GM12878 (cell line): ENCODE measurements at regions not wholly inside any gene's neighbourhood (a gene's known extent, or its start where the extent isn't known, plus 50 kb on each side); places are given as distances from the start of the nearest gene placed in this dataset.

Experiments
- ATAC-seq: fragments of 200-7000 bp; cut with Tn5 transposase; 3 replicates; pipeline ENCODE4 v1.9.1; 2020; ENCODE audit warnings: mild to moderate bottlenecking, moderate library complexity
- BruUV-seq: library from RNA; stranded (reverse); fragments of 400-500 nt; replicated peaks from 2 replicates; lab custom pipeline; 2021; lab: Mats Ljungman, UMichigan
- CTCF ChIA-PET: fragments of 300-600 bp; sonication (Branson Sonifier 250); formaldehyde crosslinking; extraction: SDS; loops from one replicate; lab custom pipeline; 2021; ENCODE audit warnings: inconsistent platforms; lab: Yijun Ruan, JAX
- POLR2A ChIA-PET: fragments of 350-600 bp; formaldehyde crosslinking; extraction: SDS; loops from one replicate; lab custom pipeline; 2021; ENCODE audit warnings: inconsistent platforms; lab: Charles Lee
- RAD21 ChIA-PET: fragments of 300-600 bp; sonication (Branson Sonifier 250); formaldehyde crosslinking; loops from one replicate; lab custom pipeline; 2023; ENCODE audit warnings: antibody characterized with exemption; ENCODE audit not compliant: unreplicated experiment; lab: Charles Lee
- SMC1A ChIA-PET: fragments of 300-600 bp; sonication (Branson Sonifier 250); formaldehyde crosslinking; loops from one replicate; lab custom pipeline; 2023; ENCODE audit not compliant: unreplicated experiment, uncharacterized antibody; lab: Charles Lee
- DNase-seq: peaks from one replicate; pipeline ENCODE4 v3.0.0-alpha.2; 2011; ENCODE audit warnings: low read depth, low spot score
- FAIRE-seq: peaks from 3 replicates; lab custom pipeline; 2011; peaks lifted over from hg19 to GRCh38; lab: Jason Lieb, UNC
- H2AFZ ChIP-seq: 2 replicates; pipeline ENCODE4 v1.6.0; 2011; ENCODE audit warnings: low read depth, low read length, control low read depth; ENCODE audit not compliant: control insufficient read depth
- H3K27ac ChIP-seq: 2 replicates; pipeline ENCODE4 v1.5.1; 2011; ENCODE audit warnings: control low read depth; ENCODE audit not compliant: control insufficient read depth, insufficient read depth
- H3K27me3 ChIP-seq, 2 experiments: replicated peaks in 1 of 2; 2 replicates each; pipeline versions ENCODE4 v1.6.0 to v1.6.1; 2011; ENCODE audit warnings: low read length in 1 of 2; ENCODE audit not compliant: control insufficient read depth in 2 of 2, insufficient read depth in 2 of 2
- H3K36me3 ChIP-seq, 2 experiments: 2 replicates each; pipeline ENCODE4 v1.5.1; 2011; ENCODE audit warnings: low read length in 1 of 2; ENCODE audit not compliant: control insufficient read depth in 2 of 2, insufficient read depth in 2 of 2
- H3K4me1 ChIP-seq: 2 replicates; pipeline ENCODE4 v1.6.1; 2011; ENCODE audit warnings: mild to moderate bottlenecking, low read length, moderate library complexity, mixed read lengths; ENCODE audit not compliant: control insufficient read depth, insufficient read depth
- H3K4me2 ChIP-seq: 2 replicates; pipeline ENCODE4 v1.6.0; 2011; ENCODE audit warnings: control low read depth; ENCODE audit not compliant: control insufficient read depth, insufficient read depth
- H3K4me3 ChIP-seq: fragments of 200-600 bp; sonication (generic); 2 replicates; pipeline ENCODE4 v1.5.1; 2016
- H3K79me2 ChIP-seq: 2 replicates; pipeline ENCODE4 v1.6.0; 2011; ENCODE audit warnings: low read length; ENCODE audit not compliant: control insufficient read depth, insufficient read depth
- H3K9ac ChIP-seq: 2 replicates; pipeline ENCODE4 v1.8.0; 2011; ENCODE audit warnings: low read length, control low read depth, mixed read lengths; ENCODE audit not compliant: control insufficient read depth, insufficient read depth
- H3K9me3 ChIP-seq: replicated peaks from 3 replicates; pipeline ENCODE4 v1.5.1; 2011; ENCODE audit warnings: mild to moderate bottlenecking, low read length; ENCODE audit not compliant: control insufficient read depth, insufficient read depth
- H4K20me1 ChIP-seq: 2 replicates; pipeline ENCODE4 v1.6.0; 2011; ENCODE audit not compliant: control insufficient read depth, insufficient read depth
- JUND ChIP-seq: IDR thresholded peaks from 2 replicates; pipeline ENCODE4 v1.6.1; 2012; ENCODE audit warnings: low read depth, mild to moderate bottlenecking, low read length, improper control_type of control experiment, moderate library complexity
- RELB ChIP-seq: fragments of 450-650 bp; IDR thresholded peaks from 2 replicates; pipeline ENCODE4 v1.6.1; 2017; ENCODE audit warnings: low read depth, mild to moderate bottlenecking, moderate library complexity
- SMC3 ChIP-seq: IDR thresholded peaks from 2 replicates; pipeline ENCODE4 v1.6.1; 2011; ENCODE audit warnings: low read length, improper control_type of control experiment, borderline replicate concordance
- TCF7 ChIP-seq: IDR thresholded peaks from 2 replicates; pipeline ENCODE4 v1.6.1; 2014; ENCODE audit warnings: antibody characterized with exemption, borderline replicate concordance
- USF2 ChIP-seq: IDR thresholded peaks from 2 replicates; pipeline ENCODE4 v1.6.1; 2011; ENCODE audit warnings: low read depth, low read length, improper control_type of control experiment, borderline replicate concordance
- ZBTB40 ChIP-seq: fragments of 450-650 bp; IDR thresholded peaks from 2 replicates; pipeline ENCODE4 v1.6.1; 2016; ENCODE audit warnings: mild to moderate bottlenecking, moderate library complexity, borderline replicate concordance
- whole genome bisulfite sequencing: methylation state at CpG from one replicate; pipeline ENCODE4 v1.1.6; 2016; ENCODE audit warnings: low lambda C conversion rate; ENCODE audit not compliant: insufficient replicate concordance, insufficient coverage; ENCODE audit errors: missing lambda C conversion rate; 5-methylcytosine and 5-hydroxymethylcytosine counted together
- in situ Hi-C: fragments of 300-500 bp; cut with MboI; formaldehyde crosslinking; loops from 9 replicates; pipeline ENCODE4 v1.14.3; 2018; ENCODE audit warnings: mixed read lengths
- intact Hi-C: fragments of 100-400 bp; cut with micrococcal nuclease; formaldehyde crosslinking; loops from one replicate; pipeline ENCODE4 v1.14.2; 2022; ENCODE audit not compliant: unreplicated experiment

- TF ChIP-seq ZBTB40, result no peak
Observed at GRCh38 chr17:14752011-14752410, 451.1 kb downstream of the HS3ST3B1 start (continued).

GRCh38 chr17:14750866-14751265, 450.0 kb downstream of the HS3ST3B1 start:
- in situ Hi-C loops, result no loop called here
- WGBS, result 32% methylated on average over 5 of the region's 5 CpGs

More at GRCh38 chr17:14750866-14751265, 450.0 kb downstream of the HS3ST3B1 start:
- no peak for ATAC-seq
- Histone ChIP-seq H3K27me3 (no peaks in the 10 kb centered on the region), H4K20me1 (no peaks in the 10 kb centered on the region), H3K9ac (no peak overlapping the region), H3K4me3 (no peak overlapping the region), H2AFZ (no peak overlapping the region), H3K36me3 (no peaks in the 10 kb centered on the region), H3K27ac (no peak overlapping the region), H3K9me3 (no peaks in the 10 kb centered on the region; the same call in 2 of the 3 replicates), H3K4me1 (no peaks in the 10 kb centered on the region), H3K4me2 (no peak overlapping the region), H3K79me2 (no peaks in the 10 kb centered on the region)
- intact Hi-C loops, result no loop called here
- ChIA-PET CTCF (no interaction called here), SMC1A (no interaction called here), POLR2A (no interaction called here), RAD21 (no interaction called here)
- DNase-seq, result no peak
- no peak for FAIRE-seq
- TF ChIP-seq RELB (no peak), JUND (no peak), SMC3 (no peak), USF2 (no peak), TCF7 (no peak)
- BruUV-seq, result no TSS peak
